Cardiac fibroblast (primary cell): ENCODE measurements at regions not wholly inside any gene's neighbourhood (a gene's known extent, or its start where the extent isn't known, plus 50 kb on each side); places are given as distances from the start of the nearest gene placed in this dataset.

Source experiments
- DNase-seq, 2 donors: peaks; one replicate each; pipeline versions ENCODE4 v3.0.0 to v3.0.0-alpha.2; 2010; ENCODE audit warnings: low read depth in 2 of 2
- H3K4me3 ChIP-seq, 2 donors: replicated peaks in 1 of 2; 1 replicate in 1 of 2; 2 replicates in 1 of 2; pipeline ENCODE4 v1.5.1; 2011; ENCODE audit warnings: low read depth in 2 of 2, low read length in 2 of 2, mild to moderate bottlenecking in 2 of 2, moderate library complexity in 1 of 2
- TF ChIP-seq, protein P1 (sequence below): IDR thresholded peaks from one replicate; pipeline ENCODE4 v1.5.1; 2011; ENCODE audit warnings: low read depth, mild to moderate bottlenecking, low read length, inconsistent platforms

DNA sequence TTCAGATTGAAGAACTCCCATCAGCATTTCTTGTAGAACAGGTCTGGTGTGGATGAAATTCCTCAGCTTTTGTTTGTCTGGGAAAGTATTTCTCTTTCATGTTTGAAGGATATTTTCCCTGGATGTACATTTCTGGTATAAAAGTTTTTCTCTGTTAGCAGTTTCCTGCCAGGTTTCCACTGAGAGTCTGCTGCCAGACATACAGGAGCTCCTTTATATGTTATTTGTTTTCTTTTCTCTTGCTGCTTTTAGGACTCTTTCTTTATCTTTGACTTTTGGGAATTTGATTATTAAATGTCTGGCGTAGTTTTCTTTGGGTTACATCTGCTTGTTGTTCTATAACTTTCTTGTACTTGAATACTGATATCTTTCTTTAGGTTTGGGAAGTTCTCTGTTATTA is 486.5 kb downstream of the ARAP2 start:
- DNase-seq, result no peak
- TF ChIP-seq, protein P1, sequence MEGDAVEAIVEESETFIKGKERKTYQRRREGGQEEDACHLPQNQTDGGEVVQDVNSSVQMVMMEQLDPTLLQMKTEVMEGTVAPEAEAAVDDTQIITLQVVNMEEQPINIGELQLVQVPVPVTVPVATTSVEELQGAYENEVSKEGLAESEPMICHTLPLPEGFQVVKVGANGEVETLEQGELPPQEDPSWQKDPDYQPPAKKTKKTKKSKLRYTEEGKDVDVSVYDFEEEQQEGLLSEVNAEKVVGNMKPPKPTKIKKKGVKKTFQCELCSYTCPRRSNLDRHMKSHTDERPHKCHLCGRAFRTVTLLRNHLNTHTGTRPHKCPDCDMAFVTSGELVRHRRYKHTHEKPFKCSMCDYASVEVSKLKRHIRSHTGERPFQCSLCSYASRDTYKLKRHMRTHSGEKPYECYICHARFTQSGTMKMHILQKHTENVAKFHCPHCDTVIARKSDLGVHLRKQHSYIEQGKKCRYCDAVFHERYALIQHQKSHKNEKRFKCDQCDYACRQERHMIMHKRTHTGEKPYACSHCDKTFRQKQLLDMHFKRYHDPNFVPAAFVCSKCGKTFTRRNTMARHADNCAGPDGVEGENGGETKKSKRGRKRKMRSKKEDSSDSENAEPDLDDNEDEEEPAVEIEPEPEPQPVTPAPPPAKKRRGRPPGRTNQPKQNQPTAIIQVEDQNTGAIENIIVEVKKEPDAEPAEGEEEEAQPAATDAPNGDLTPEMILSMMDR, result no peak
- H3K4me3 ChIP-seq, result no peak overlapping the region

DNA sequence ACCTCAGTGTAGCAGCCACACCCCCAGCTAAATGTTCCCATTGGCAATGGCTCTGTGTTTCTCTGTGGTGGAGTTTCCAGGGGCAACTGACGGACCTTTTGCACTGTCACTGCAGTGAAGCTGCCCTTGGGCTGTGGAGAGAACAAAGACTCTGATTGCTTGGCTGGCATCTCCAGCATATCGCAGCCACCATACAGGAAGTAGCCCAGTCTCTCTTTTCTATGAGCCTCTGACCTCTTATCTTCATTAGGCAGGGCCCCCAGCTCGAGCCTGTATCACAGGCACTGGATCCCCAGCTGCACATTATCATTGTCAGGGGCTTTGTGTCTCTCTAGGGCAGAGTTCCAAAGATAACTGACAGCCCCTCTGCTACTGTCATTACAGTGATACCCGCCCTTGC is 483.5 kb downstream of the ARAP2 start:
- H3K4me3 ChIP-seq, result no peak overlapping the region
- TF ChIP-seq, protein P1, result no peak
- DNase-seq, result no peak

DNA sequence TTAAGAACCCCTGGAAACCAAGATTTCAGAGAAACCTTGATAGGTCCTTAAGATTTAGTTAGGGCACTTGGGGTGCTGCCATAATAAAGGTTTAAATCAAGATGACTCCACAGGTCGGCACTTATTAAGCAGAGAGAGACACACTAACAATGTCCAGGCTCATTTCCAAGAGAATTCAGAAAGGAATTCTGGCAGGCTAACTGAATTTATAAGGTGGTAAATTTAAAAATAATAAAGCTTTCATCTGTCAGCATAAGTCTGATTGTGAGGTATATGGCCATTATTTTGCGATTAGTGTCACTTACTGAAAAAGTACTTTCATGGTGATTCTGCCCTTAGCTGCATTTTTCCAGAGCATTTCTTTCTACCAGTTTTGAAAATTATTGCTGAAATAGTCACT is 472.7 kb downstream of the ARAP2 start:
- TF ChIP-seq, protein P1, result no peak
- DNase-seq, result no peak

DNA sequence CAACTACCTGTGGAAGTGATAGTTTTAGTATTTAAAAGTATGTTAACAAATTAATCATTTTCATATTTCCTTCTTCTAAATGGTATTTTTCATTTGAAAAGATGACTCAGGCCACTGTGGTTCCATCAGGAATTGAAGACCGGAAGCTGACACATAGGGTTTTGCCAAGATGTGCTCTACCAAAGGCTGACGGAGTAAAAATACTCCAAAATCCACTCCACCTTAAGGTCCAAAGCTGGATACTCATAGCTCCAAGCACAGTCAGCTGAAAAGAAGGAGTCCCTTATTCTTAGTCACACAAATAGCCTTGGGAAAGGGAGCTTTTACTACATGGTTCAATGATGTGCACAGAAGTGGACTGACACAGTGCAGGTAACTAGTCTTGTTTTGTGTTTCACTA is 472.0 kb downstream of the ARAP2 start:
- no peak overlapping the region for H3K4me3 ChIP-seq
- TF ChIP-seq, protein P1, result no peak
- peak in 1 of 2 donors; percentile 11 for DNase-seq

More for the DNA sequence above, 472.7 kb downstream of the ARAP2 start:
- no peak overlapping the region for H3K4me3 ChIP-seq

DNA sequence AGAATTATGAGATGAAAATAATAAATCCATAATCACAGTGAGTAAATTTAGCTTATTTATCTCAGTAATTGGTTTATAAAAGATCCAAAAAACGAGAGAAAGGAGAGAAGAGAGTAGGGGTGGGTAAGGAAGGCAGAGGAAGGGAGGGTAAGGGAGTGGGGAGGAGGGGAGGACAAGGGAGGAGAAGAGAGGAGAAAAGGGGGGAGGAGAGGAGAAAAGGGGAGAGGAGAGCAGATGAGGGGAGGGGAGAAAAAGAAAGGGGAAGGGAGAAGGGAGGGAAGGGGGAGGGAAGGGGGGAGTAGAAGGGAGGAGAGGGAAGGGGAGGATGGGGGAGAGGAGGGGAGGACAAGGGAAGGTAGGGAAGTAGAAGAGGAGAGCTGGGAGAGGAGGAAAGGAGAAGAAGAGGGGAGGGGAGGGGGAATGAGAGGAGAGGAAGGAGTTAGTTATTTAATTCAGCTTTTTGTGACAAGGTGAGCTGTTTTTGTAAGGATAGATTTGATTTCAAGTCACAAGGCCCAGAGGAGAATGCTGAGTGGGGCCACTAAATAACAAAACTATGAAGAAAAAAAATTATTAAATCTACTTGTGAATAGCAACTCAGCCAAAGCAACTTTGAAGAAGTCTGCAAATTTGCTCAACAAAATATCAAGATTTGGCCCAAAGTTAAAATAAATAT is 454.3 kb downstream of the ARAP2 start:
- TF ChIP-seq, protein P1, result no peak
- no peak overlapping the region for H3K4me3 ChIP-seq
- no peak for DNase-seq

DNA sequence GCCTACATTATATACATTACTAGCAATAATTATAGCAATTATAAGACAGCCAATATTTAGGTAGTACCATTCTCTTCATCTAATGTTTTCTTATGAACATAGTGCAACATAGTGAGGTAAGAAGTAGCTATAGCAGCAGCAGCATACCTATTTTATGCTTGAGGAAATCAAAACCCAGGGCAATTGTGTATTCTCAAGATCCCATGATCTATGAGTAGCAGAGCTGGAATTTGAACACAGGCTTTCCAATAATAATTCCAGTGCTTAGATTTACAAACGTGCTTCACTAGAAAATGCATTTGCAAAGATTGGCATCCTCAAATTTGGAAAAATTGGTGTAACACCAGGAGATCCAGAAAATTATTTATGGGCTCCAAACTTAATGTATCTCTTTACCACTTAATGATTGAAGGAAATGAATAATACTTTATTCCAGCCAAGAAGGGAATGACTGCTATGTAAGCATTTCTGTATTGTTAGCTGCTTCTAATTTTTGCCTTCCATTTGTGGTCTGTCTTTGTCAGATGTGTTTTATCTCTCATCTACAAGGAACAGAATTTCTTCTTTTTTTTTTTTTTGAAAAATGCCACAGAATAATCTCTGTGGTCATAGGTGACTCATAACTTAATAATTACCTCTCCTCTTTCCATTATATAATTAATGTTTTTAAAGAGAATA is 451.1 kb downstream of the ARAP2 start:
- TF ChIP-seq, protein P1, result no peak
- no peak overlapping the region for H3K4me3 ChIP-seq
- peak in 1 of 2 donors; percentile 0 for DNase-seq
